ENCODE measurements at regions not wholly inside any gene's neighbourhood (a gene's known extent, or its start where the extent isn't known, plus 50 kb on each side); places are given as distances from the start of the nearest gene placed in this dataset.

GRCh38 chr2:224133387-224133786, 94.3 kb upstream of the SERPINE2 start:
- Mint-ChIP-seq H3K4me1 (ENCODE audit: unreplicated experiment) (peaks cover 10% of the 10 kb centered on the region), H3K4me3 (ENCODE audit: unreplicated experiment) (no peak overlapping the region), H3K9me3 (ENCODE audit: unreplicated experiment) (no peaks in the 10 kb centered on the region), H3K36me3 (ENCODE audit: unreplicated experiment) (no peaks in the 10 kb centered on the region), H3K27ac (ENCODE audit: unreplicated experiment) (no peak overlapping the region), H3K27me3 (ENCODE audit: unreplicated experiment) (no peaks in the 10 kb centered on the region)
- DNase-seq (ENCODE audit: extremely low spot score, unreplicated experiment) = no peak
- TF ChIP-seq, protein P1, sequence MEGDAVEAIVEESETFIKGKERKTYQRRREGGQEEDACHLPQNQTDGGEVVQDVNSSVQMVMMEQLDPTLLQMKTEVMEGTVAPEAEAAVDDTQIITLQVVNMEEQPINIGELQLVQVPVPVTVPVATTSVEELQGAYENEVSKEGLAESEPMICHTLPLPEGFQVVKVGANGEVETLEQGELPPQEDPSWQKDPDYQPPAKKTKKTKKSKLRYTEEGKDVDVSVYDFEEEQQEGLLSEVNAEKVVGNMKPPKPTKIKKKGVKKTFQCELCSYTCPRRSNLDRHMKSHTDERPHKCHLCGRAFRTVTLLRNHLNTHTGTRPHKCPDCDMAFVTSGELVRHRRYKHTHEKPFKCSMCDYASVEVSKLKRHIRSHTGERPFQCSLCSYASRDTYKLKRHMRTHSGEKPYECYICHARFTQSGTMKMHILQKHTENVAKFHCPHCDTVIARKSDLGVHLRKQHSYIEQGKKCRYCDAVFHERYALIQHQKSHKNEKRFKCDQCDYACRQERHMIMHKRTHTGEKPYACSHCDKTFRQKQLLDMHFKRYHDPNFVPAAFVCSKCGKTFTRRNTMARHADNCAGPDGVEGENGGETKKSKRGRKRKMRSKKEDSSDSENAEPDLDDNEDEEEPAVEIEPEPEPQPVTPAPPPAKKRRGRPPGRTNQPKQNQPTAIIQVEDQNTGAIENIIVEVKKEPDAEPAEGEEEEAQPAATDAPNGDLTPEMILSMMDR (IDR thresholded peaks at IDR 0.05) = no peak

DNA sequence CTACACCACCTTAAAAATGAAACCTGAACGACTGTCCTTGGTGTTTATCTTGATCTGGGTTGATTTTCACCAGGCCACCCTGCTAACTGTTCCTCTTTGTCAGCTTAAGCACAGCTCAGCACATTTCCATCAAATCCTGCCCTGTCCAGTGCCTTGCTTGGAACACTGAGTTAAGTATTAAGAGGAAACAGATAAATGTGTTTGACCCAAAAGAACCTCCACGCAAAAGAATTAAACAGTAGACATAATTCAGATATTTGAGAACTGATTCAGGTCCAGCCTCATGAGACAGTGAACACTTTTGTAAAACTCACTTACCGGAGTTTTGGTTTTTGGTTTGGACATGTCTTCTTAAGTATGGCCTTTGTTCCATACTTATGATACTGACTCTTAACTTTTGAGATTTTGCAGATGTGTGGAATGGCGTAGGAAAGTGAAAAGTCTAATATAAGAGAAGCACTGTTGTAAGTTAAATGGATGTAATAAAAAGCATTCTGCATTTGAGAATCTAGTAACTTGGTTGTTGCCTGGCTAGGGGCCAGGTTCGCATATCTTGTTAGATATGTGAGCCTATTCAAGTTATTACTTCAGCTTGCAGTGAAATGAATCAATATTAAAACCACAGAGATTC, 88.9 kb upstream of the SERPINE2 start:
- Mint-ChIP-seq H3K4me1 (ENCODE audit: unreplicated experiment) (peaks cover 24% of the 10 kb centered on the region), H3K36me3 (ENCODE audit: unreplicated experiment) (no peaks in the 10 kb centered on the region), H3K9me3 (ENCODE audit: unreplicated experiment) (no peaks in the 10 kb centered on the region), H3K4me3 (ENCODE audit: unreplicated experiment) (no peak overlapping the region), H3K27me3 (ENCODE audit: unreplicated experiment) (no peaks in the 10 kb centered on the region), H3K27ac (ENCODE audit: unreplicated experiment) (no peak overlapping the region)
- no peak for DNase-seq (ENCODE audit: extremely low spot score, unreplicated experiment)
- TF ChIP-seq, protein P1 (IDR thresholded peaks at IDR 0.05) = no peak

DNA sequence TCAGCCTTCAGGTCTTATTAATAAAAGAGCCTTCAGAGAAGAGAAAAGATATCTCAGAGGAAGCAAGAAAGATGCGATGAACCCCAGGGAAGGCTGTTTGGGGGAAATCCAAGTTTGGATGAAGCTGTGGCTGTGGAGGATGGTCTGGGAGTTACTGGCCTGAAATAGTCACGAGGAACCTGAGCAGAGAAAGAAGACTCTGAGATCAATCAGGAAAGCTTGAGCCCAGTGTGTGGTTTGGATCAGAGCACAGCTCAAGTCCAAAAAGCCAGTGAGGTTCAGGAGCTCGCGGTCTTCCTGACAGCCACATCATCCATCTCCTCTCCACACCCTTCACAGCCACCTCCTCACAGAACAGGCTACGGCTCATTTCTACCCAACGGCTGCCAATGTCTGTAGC, 87.4 kb upstream of the SERPINE2 start:
- TF ChIP-seq, protein P1 (IDR thresholded peaks at IDR 0.05) = no peak
- H3K36me3 Mint-ChIP-seq (ENCODE audit: unreplicated experiment) = no peaks in the 10 kb centered on the region
- peaks cover 19% of the 10 kb centered on the region for H3K4me1 Mint-ChIP-seq (ENCODE audit: unreplicated experiment)
- DNase-seq (ENCODE audit: extremely low spot score, unreplicated experiment) = no peak
- no peaks in the 10 kb centered on the region for H3K27me3 Mint-ChIP-seq (ENCODE audit: unreplicated experiment)
- no peaks in the 10 kb centered on the region for H3K9me3 Mint-ChIP-seq (ENCODE audit: unreplicated experiment)
- peak overlapping the region; percentile 20 for H3K27ac Mint-ChIP-seq (ENCODE audit: unreplicated experiment)
- H3K4me3 Mint-ChIP-seq (ENCODE audit: unreplicated experiment) = no peak overlapping the region

- no peak overlapping the region for H3K4me3 Mint-ChIP-seq (ENCODE audit: unreplicated experiment)
- H3K36me3 Mint-ChIP-seq (ENCODE audit: unreplicated experiment) = no peaks in the 10 kb centered on the region
- H3K27me3 Mint-ChIP-seq (ENCODE audit: unreplicated experiment) = no peaks in the 10 kb centered on the region
- H3K9me3 Mint-ChIP-seq (ENCODE audit: unreplicated experiment) = no peaks in the 10 kb centered on the region
- H3K4me1 Mint-ChIP-seq (ENCODE audit: unreplicated experiment) = peaks cover 16% of the 10 kb centered on the region
- peak overlapping the region; percentile 20 for H3K27ac Mint-ChIP-seq (ENCODE audit: unreplicated experiment)
- TF ChIP-seq, protein P1 (IDR thresholded peaks at IDR 0.05) = no peak
- no peak for DNase-seq (ENCODE audit: extremely low spot score, unreplicated experiment)
Measured at GRCh38 chr2:224126003-224126402, 86.9 kb upstream of the SERPINE2 start.

GRCh38 chr2:224122542-224122941, 83.5 kb upstream of the SERPINE2 start:
- H3K9me3 Mint-ChIP-seq (ENCODE audit: unreplicated experiment) = peaks cover 14% of the 10 kb centered on the region
- no peak overlapping the region for H3K4me3 Mint-ChIP-seq (ENCODE audit: unreplicated experiment)
- no peak overlapping the region for H3K27ac Mint-ChIP-seq (ENCODE audit: unreplicated experiment)
- H3K27me3 Mint-ChIP-seq (ENCODE audit: unreplicated experiment) = no peaks in the 10 kb centered on the region
- TF ChIP-seq, protein P1 (IDR thresholded peaks at IDR 0.05) = no peak
- no peak for DNase-seq (ENCODE audit: extremely low spot score, unreplicated experiment)
- H3K4me1 Mint-ChIP-seq (ENCODE audit: unreplicated experiment) = peaks cover 12% of the 10 kb centered on the region
- H3K36me3 Mint-ChIP-seq (ENCODE audit: unreplicated experiment) = no peaks in the 10 kb centered on the region
